ENCODE measurements at regions not wholly inside any gene's neighbourhood (a gene's known extent, or its start where the extent isn't known, plus 50 kb on each side); places are given as distances from the start of the nearest gene placed in this dataset.

DNA sequence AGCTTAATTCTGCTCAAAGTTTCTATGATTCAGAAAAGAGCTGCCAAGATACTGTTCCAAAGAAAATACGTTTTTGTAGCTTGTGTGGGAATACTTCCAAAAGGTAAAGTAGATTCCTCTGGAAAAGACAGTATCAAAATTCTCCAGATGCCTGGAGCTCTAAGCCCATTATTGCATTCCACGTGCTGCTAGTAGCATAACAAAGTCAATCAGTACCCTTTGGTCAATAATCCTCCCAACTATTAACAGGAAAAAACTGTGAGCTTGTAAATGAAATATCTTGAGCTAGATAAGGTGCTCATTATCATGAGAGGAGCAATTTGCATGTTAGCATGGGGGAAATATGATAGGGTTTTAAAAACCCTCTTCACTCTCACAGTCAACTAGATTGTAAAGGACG lies 229.5 kb upstream of the TYRP1 start:
- TF ChIP-seq, protein P1, sequence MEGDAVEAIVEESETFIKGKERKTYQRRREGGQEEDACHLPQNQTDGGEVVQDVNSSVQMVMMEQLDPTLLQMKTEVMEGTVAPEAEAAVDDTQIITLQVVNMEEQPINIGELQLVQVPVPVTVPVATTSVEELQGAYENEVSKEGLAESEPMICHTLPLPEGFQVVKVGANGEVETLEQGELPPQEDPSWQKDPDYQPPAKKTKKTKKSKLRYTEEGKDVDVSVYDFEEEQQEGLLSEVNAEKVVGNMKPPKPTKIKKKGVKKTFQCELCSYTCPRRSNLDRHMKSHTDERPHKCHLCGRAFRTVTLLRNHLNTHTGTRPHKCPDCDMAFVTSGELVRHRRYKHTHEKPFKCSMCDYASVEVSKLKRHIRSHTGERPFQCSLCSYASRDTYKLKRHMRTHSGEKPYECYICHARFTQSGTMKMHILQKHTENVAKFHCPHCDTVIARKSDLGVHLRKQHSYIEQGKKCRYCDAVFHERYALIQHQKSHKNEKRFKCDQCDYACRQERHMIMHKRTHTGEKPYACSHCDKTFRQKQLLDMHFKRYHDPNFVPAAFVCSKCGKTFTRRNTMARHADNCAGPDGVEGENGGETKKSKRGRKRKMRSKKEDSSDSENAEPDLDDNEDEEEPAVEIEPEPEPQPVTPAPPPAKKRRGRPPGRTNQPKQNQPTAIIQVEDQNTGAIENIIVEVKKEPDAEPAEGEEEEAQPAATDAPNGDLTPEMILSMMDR (IDR thresholded peaks at IDR 0.05) = no peak
- TF ChIP-seq POLR2A (IDR thresholded peaks at IDR 0.05) = no peak

Data from heart left ventricle (tissue), 13 donors.